ENCODE measurements at regions not wholly inside any gene's neighbourhood (a gene's known extent, or its start where the extent isn't known, plus 50 kb on each side); places are given as distances from the start of the nearest gene placed in this dataset.

DNA sequence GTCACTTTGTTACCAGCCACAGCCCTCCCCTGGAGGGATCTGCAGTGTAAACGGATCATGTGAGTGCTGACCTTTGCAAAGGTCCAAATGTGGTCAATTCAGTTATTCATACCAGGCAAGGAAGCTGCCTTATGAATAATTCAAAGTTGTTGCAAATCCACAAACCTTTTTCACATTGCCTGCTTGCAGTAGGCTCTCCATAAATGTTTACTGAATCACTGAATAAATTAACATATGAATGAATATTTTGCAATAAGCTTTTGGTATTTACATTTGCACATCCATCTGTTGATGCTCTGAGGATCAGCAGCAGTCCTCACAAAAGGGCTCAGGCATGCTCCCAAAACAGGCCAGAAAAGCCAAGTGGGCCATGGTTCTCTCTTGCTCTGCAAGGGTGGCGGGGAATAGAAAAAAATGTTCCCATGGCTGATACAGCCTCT is 156.8 kb downstream of the VAPA start:
- WGBS, 2 donors, result 87% methylated on average over 2 of the region's 2 CpGs
- Histone ChIP-seq H3K4me1 (peaks cover 0 to 13% (median 0%) of the 10 kb centered on the region in 9 donors), H3K4me3 (no peak overlapping the region), H3K9me3 (no peaks in the 10 kb centered on the region), H3K36me3 (no peaks in the 10 kb centered on the region), H3K27ac (no peak overlapping the region), H3K27me3 (no peaks in the 10 kb centered on the region)
- TF ChIP-seq CTCF (IDR thresholded peaks at IDR 0.05), result no peak
- intact Hi-C loops (cut with DNase I), result no loop called here
- DNase-seq (no peak), ATAC-seq (no peak)

DNA sequence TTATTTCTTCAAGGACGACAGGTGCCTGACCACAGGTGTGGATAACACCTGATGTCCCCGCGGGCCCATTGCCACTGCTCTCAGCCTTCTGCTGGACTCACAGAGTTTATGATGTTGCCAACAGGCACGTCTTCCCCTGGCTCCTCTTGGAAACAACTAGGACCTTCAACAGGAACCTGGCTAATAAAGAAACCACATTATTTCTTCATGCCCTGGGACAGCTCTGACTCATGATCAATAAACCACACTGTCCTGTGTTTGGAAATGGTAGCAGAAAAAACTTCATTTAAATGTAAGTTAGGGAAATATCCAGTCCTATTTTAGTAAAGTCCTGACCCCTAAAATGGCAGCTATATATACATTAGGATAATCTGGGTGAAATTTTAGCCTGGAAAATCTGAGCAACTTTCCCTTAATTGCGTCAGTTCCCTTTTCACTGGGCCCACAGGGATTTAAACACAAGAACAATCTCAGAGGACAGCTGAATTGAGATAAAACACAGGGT is 158.9 kb downstream of the VAPA start:
- intact Hi-C loops (cut with DNase I), result no loop called here

GRCh38 chr18:10074110-10074509 is 160.3 kb downstream of the VAPA start:
- ATAC-seq (no peak), DNase-seq (no peak)
- H3K36me3 ChIP-seq, result no peaks in the 10 kb centered on the region
- whole genome bisulfite sequencing, 2 donors, result 80 to 84% methylated on average over 3 of the region's 3 CpGs
- H3K27me3 ChIP-seq, result no peaks in the 10 kb centered on the region
- intact Hi-C loops (cut with DNase I), result no loop called here
- TF ChIP-seq CTCF (IDR thresholded peaks at IDR 0.05), result no peak
- H3K4me3 ChIP-seq, result no peak overlapping the region
- H3K4me1 ChIP-seq, result peaks cover 0 to 13% (median 0%) of the 10 kb centered on the region in 9 donors
- H3K9me3 ChIP-seq, result no peaks in the 10 kb centered on the region
- no peak overlapping the region for H3K27ac ChIP-seq

More for the DNA sequence above, 158.9 kb downstream of the VAPA start:
- Histone ChIP-seq H3K4me1 (peaks cover 0 to 13% (median 0%) of the 10 kb centered on the region in 9 donors), H3K27me3 (no peaks in the 10 kb centered on the region), H3K4me3 (no peak overlapping the region), H3K27ac (no peak overlapping the region), H3K36me3 (no peaks in the 10 kb centered on the region), H3K9me3 (no peaks in the 10 kb centered on the region)
- WGBS, 2 donors, result 75 to 84% methylated on average over 5 of the region's 5 CpGs
- ATAC-seq (peak in 1 of 8 donors; percentile 51), DNase-seq (no peak)
- no peak for TF ChIP-seq CTCF (IDR thresholded peaks at IDR 0.05)

GRCh38 chr18:10074728-10075127 is 160.9 kb downstream of the VAPA start:
- Histone ChIP-seq H3K4me1 (peaks cover 0 to 13% (median 0%) of the 10 kb centered on the region in 9 donors), H3K27me3 (no peaks in the 10 kb centered on the region), H3K4me3 (no peak overlapping the region), H3K36me3 (no peaks in the 10 kb centered on the region), H3K9me3 (no peaks in the 10 kb centered on the region), H3K27ac (no peak overlapping the region)
- ATAC-seq (no peak), DNase-seq (no peak)
- TF ChIP-seq CTCF (IDR thresholded peaks at IDR 0.05), result no peak
- 84 to 87% methylated on average over 9 of the region's 9 CpGs for WGBS, 2 donors
- intact Hi-C loops (cut with DNase I), result no loop called here
